MM.1S (cell line): ENCODE measurements at regions not wholly inside any gene's neighbourhood (a gene's known extent, or its start where the extent isn't known, plus 50 kb on each side); places are given as distances from the start of the nearest gene placed in this dataset.

Source experiments
- DNase-seq: peaks from one replicate; pipeline ENCODE4 v3.0.0-alpha.2; 2015
- H2AFZ ChIP-seq: fragments of 300-600 bp; sonication (generic); 2 replicates; pipeline ENCODE4 v1.6.0; 2016; ENCODE audit warnings: antibody characterized with exemption, low read length
- H3F3A ChIP-seq: fragments of 300-600 bp; sonication (generic); 2 replicates; pipeline ENCODE4 v1.6.1; 2016; ENCODE audit warnings: mild to moderate bottlenecking, antibody characterized with exemption, low read length, moderate library complexity, mixed read lengths; ENCODE audit not compliant: insufficient read depth
- H3K27ac ChIP-seq: fragments of 300-600 bp; sonication (generic); 2 replicates; pipeline ENCODE4 v1.5.1; 2016; ENCODE audit warnings: mild to moderate bottlenecking, low read length
- H3K27me3 ChIP-seq: fragments of 300-600 bp; sonication (generic); replicated peaks from 2 replicates; pipeline ENCODE4 v1.6.0; 2016; ENCODE audit warnings: low read length; ENCODE audit not compliant: insufficient read depth
- H3K36me3 ChIP-seq: fragments of 300-600 bp; sonication (generic); replicated peaks from 2 replicates; pipeline ENCODE4 v1.6.1; 2016; ENCODE audit warnings: mild to moderate bottlenecking, low read length, mixed read lengths; ENCODE audit not compliant: insufficient read depth
- H3K4me1 ChIP-seq: fragments of 300-600 bp; sonication (generic); 2 replicates; pipeline ENCODE4 v1.6.1; 2016; ENCODE audit warnings: low read length, mixed read lengths
- H3K4me2 ChIP-seq: fragments of 300-600 bp; sonication (generic); 2 replicates; pipeline ENCODE4 v1.6.0; 2016; ENCODE audit warnings: low read depth, low read length
- H3K4me3 ChIP-seq: fragments of 300-600 bp; sonication (generic); 2 replicates; pipeline ENCODE4 v1.5.1; 2016; ENCODE audit warnings: low read length, mixed read lengths
- H3K79me2 ChIP-seq: fragments of 300-600 bp; sonication (generic); 2 replicates; pipeline ENCODE4 v1.6.1; 2016; ENCODE audit warnings: mixed run types, low read length, mixed read lengths
- H3K9ac ChIP-seq: fragments of 300-600 bp; sonication (generic); 2 replicates; pipeline ENCODE4 v1.6.1; 2016; ENCODE audit warnings: low read length, mixed read lengths
- H3K9me2 ChIP-seq: fragments of 300-600 bp; sonication (generic); replicated peaks from 2 replicates; pipeline ENCODE4 v1.6.1; 2016; ENCODE audit warnings: mild to moderate bottlenecking, low read length, mixed read lengths; ENCODE audit not compliant: insufficient read depth
- H3K9me3 ChIP-seq: fragments of 300-600 bp; sonication (generic); replicated peaks from 2 replicates; pipeline ENCODE4 v1.6.1; 2016; ENCODE audit warnings: mild to moderate bottlenecking, low read length, mixed read lengths; ENCODE audit not compliant: insufficient read depth
- H4K20me1 ChIP-seq: fragments of 300-600 bp; sonication (generic); 2 replicates; pipeline ENCODE4 v1.6.1; 2016; ENCODE audit warnings: mild to moderate bottlenecking, low read length, moderate library complexity, mixed read lengths; ENCODE audit not compliant: insufficient read depth
- CTCF ChIP-seq: fragments of 300-600 bp; sonication (generic); IDR thresholded peaks from 2 replicates; pipeline ENCODE4 v1.5.1; 2016; ENCODE audit warnings: antibody characterized with exemption, low read length, mixed read lengths
- EZH2 ChIP-seq: fragments of 300-600 bp; sonication (generic); optimal IDR thresholded peaks from 2 replicates; pipeline ENCODE3; 2017; ENCODE audit warnings: low read depth, mild to moderate bottlenecking, antibody characterized with exemption, low read length, mixed read lengths
- EZH2phosphoT487 ChIP-seq: fragments of 300-600 bp; sonication (generic); IDR thresholded peaks from 2 replicates; pipeline ENCODE4 v1.6.1; 2018; ENCODE audit warnings: antibody characterized with exemption, low read length

GRCh38 chr1:4213366-4213973 lies 313.4 kb upstream of the C1orf174 start:
- no peak overlapping the region for H3K27ac ChIP-seq
- H3K27me3 ChIP-seq, result peaks cover 87% of the 10 kb centered on the region
- H2AFZ ChIP-seq, result no peak overlapping the region
- H3K36me3 ChIP-seq, result no peaks in the 10 kb centered on the region
- DNase-seq, result no peak
- no peaks in the 10 kb centered on the region for H3K9me3 ChIP-seq
- no peak overlapping the region for H3K4me2 ChIP-seq
- H3K4me1 ChIP-seq, result no peaks in the 10 kb centered on the region
- TF ChIP-seq CTCF (no peak), EZH2phosphoT487 (no peak), EZH2 (no peak)
- no peak overlapping the region for H3K4me3 ChIP-seq
- no peaks in the 10 kb centered on the region for H3K79me2 ChIP-seq
- no peaks in the 10 kb centered on the region for H3K9me2 ChIP-seq
- H4K20me1 ChIP-seq, result no peaks in the 10 kb centered on the region
- no peaks in the 10 kb centered on the region for H3F3A ChIP-seq
- no peak overlapping the region for H3K9ac ChIP-seq

- Histone ChIP-seq H3K9me3 (no peaks in the 10 kb centered on the region), H3K36me3 (no peaks in the 10 kb centered on the region), H3K4me1 (no peaks in the 10 kb centered on the region), H3K79me2 (no peaks in the 10 kb centered on the region), H3K27ac (no peak overlapping the region), H3K4me3 (no peak overlapping the region), H3K27me3 (peaks cover 90% of the 10 kb centered on the region), H3F3A (no peaks in the 10 kb centered on the region), H3K9ac (no peak overlapping the region), H3K4me2 (no peak overlapping the region), H4K20me1 (no peaks in the 10 kb centered on the region), H3K9me2 (no peaks in the 10 kb centered on the region), H2AFZ (no peak overlapping the region)
- TF ChIP-seq EZH2phosphoT487, result no peak
- no peak for TF ChIP-seq EZH2
- no peak for TF ChIP-seq CTCF
- no peak for DNase-seq
These were observed 314.8 kb upstream of the C1orf174 start for GRCh38 chr1:4214826-4215225.

GRCh38 chr1:4215391-4215790 lies 315.3 kb upstream of the C1orf174 start:
- no peak overlapping the region for H3K27ac ChIP-seq
- DNase-seq, result no peak
- H3K9me3 ChIP-seq, result no peaks in the 10 kb centered on the region
- H3K36me3 ChIP-seq, result no peaks in the 10 kb centered on the region
- H3K27me3 ChIP-seq, result peaks cover 90% of the 10 kb centered on the region
- no peak overlapping the region for H3K4me2 ChIP-seq
- no peak overlapping the region for H2AFZ ChIP-seq
- H3K4me1 ChIP-seq, result no peaks in the 10 kb centered on the region
- H3K9ac ChIP-seq, result no peak overlapping the region
- H4K20me1 ChIP-seq, result no peaks in the 10 kb centered on the region
- no peaks in the 10 kb centered on the region for H3K9me2 ChIP-seq
- H3F3A ChIP-seq, result no peaks in the 10 kb centered on the region
- no peak for TF ChIP-seq EZH2
- TF ChIP-seq CTCF, result no peak
- TF ChIP-seq EZH2phosphoT487, result no peak
- H3K79me2 ChIP-seq, result no peaks in the 10 kb centered on the region
- H3K4me3 ChIP-seq, result no peak overlapping the region
